CD4-positive, CD25-positive, alpha-beta regulatory T cell (primary cell): ENCODE measurements at regions not wholly inside any gene's neighbourhood (a gene's known extent, or its start where the extent isn't known, plus 50 kb on each side); places are given as distances from the start of the nearest gene placed in this dataset.
A peak's percentile ranks its signal among the peaks of the same experiment; 100 is the strongest.

ENCODE experiments used
- ATAC-seq, 2 donors: fragments of 150-1000 bp; cut with Tn5 transposase; one replicate each; pipeline ENCODE4 v1.10.0; 2021; ENCODE audit warnings: low read depth in 2 of 2, moderate number of reproducible peaks in 2 of 2, moderate library complexity in 1 of 2
- DNase-seq, 3 donors: peaks; one replicate each; pipeline versions ENCODE4 v3.0.0 to v3.0.0-alpha.2; 2012 to 2022; ENCODE audit warnings: mixed read lengths in 1 of 3
- H3K27ac ChIP-seq: one replicate; pipeline ENCODE4 v1.7.0; 2013; ENCODE audit warnings: mild to moderate bottlenecking, low read length; ENCODE audit not compliant: insufficient read depth, poor library complexity, severe bottlenecking
- H3K27me3 ChIP-seq: one replicate; pipeline ENCODE4 v1.7.0; 2013; ENCODE audit warnings: low read length; ENCODE audit not compliant: control insufficient read depth, insufficient read depth
- H3K36me3 ChIP-seq: one replicate; pipeline ENCODE4 v1.7.0; 2013; ENCODE audit warnings: mild to moderate bottlenecking, low read length, moderate library complexity; ENCODE audit not compliant: control insufficient read depth, insufficient read depth
- H3K4me1 ChIP-seq: 2 replicates; pipeline ENCODE4 v1.7.0; 2013; ENCODE audit warnings: mild to moderate bottlenecking, low read length; ENCODE audit not compliant: insufficient read depth, control insufficient read depth, poor library complexity, severe bottlenecking
- H3K4me3 ChIP-seq: one replicate; pipeline ENCODE4 v1.7.0; 2013; ENCODE audit warnings: low read depth, mild to moderate bottlenecking, low read length, moderate library complexity
- H3K9me3 ChIP-seq, 2 experiments: 1 replicate in 1 of 2; 2 replicates in 1 of 2; pipeline ENCODE4 v1.7.0; 2013; ENCODE audit warnings: low read length in 2 of 2, mild to moderate bottlenecking in 1 of 2, moderate library complexity in 1 of 2; ENCODE audit not compliant: control insufficient read depth in 2 of 2
- H3K27ac Mint-ChIP-seq, 3 donors: one replicate each; pipeline ENCODE4 v1.8.0; 2020 to 2022; ENCODE audit warnings: mild to moderate bottlenecking in 3 of 3, mixed read lengths in 3 of 3, moderate library complexity in 2 of 3
- H3K27me3 Mint-ChIP-seq: one replicate; pipeline ENCODE4 v1.8.0; 2022; ENCODE audit warnings: mild to moderate bottlenecking, mixed read lengths
- H3K36me3 Mint-ChIP-seq: one replicate; pipeline ENCODE4 v1.8.0; 2020; ENCODE audit warnings: mixed read lengths
- H3K4me1 Mint-ChIP-seq, 4 donors: one replicate each; pipeline ENCODE4 v1.8.0; 2020 to 2022; ENCODE audit warnings: mixed read lengths in 4 of 4, mild to moderate bottlenecking in 1 of 4
- H3K4me3 Mint-ChIP-seq, 4 donors: one replicate each; pipeline ENCODE4 v1.8.0; 2020 to 2022; ENCODE audit warnings: mild to moderate bottlenecking in 4 of 4, mixed read lengths in 4 of 4, moderate library complexity in 3 of 4
- H3K9me3 Mint-ChIP-seq, 7 donors: one replicate each; pipeline ENCODE4 v1.8.0; 2020 to 2022; ENCODE audit warnings: mixed read lengths in 7 of 7, mild to moderate bottlenecking in 3 of 7, moderate library complexity in 2 of 7

- Histone ChIP-seq H3K9me3 (no peaks in the 10 kb centered on the region), H3K4me1 (no peaks in the 10 kb centered on the region), H3K4me3 (no peak overlapping the region), H3K27ac (no peak overlapping the region), H3K27me3 (no peaks in the 10 kb centered on the region), H3K36me3 (no peaks in the 10 kb centered on the region)
- no peak for DNase-seq
- Mint-ChIP-seq H3K4me1 (peaks cover 2 to 12% (median 7%) of the 10 kb centered on the region in 4 donors), H3K27ac (no peak overlapping the region), H3K9me3 (peaks cover 0 to 7% (median 0%) of the 10 kb centered on the region in 7 donors), H3K36me3 (peaks cover 3% of the 10 kb centered on the region), H3K27me3 (no peaks in the 10 kb centered on the region), H3K4me3 (no peak overlapping the region)
- ATAC-seq: no peak
Measured at GRCh38 chr13:42454749-42455148, 119.2 kb upstream of the TNFSF11 start.

- no peaks in the 10 kb centered on the region for H3K27me3 ChIP-seq
- H3K27ac ChIP-seq: no peak overlapping the region
- Mint-ChIP-seq H3K4me3 (no peak overlapping the region), H3K9me3 (peaks cover 0 to 10% (median 5%) of the 10 kb centered on the region in 7 donors), H3K36me3 (no peaks in the 10 kb centered on the region), H3K27me3 (no peaks in the 10 kb centered on the region), H3K4me1 (peaks cover 0 to 9% (median 1%) of the 10 kb centered on the region in 4 donors), H3K27ac (peak overlapping the region in 1 of 3 donors; percentile 17)
- DNase-seq (no peak), ATAC-seq (no peak)
- no peaks in the 10 kb centered on the region for H3K36me3 ChIP-seq
- no peaks in the 10 kb centered on the region for H3K4me1 ChIP-seq
- H3K4me3 ChIP-seq: no peak overlapping the region
- peaks cover 8% of the 10 kb centered on the region in 2 experiments for H3K9me3 ChIP-seq
Measured at GRCh38 chr13:42458193-42458592, 115.8 kb upstream of the TNFSF11 start.

- peaks cover 0 to 16% (median 4%) of the 10 kb centered on the region in 7 donors for H3K9me3 Mint-ChIP-seq
- H3K27ac ChIP-seq: no peak overlapping the region
- no peaks in the 10 kb centered on the region for H3K36me3 ChIP-seq
- peak overlapping the region; percentile 54 for H3K4me3 ChIP-seq
- H3K4me1 Mint-ChIP-seq: peaks cover 9 to 22% (median 14%) of the 10 kb centered on the region in 4 donors
- peak in 2 of 3 donors; percentile 9 to 15 for DNase-seq
- H3K27ac Mint-ChIP-seq: peak overlapping the region in 2 of 3 donors; percentile 15 to 56
- peaks cover 8% of the 10 kb centered on the region in 2 experiments for H3K9me3 ChIP-seq
- no peak for ATAC-seq
- peak overlapping the region in 2 of 4 donors; percentile 9 to 25 for H3K4me3 Mint-ChIP-seq
- H3K36me3 Mint-ChIP-seq: no peaks in the 10 kb centered on the region
- H3K27me3 Mint-ChIP-seq: no peaks in the 10 kb centered on the region
- H3K27me3 ChIP-seq: no peaks in the 10 kb centered on the region
- peaks cover 13% of the 10 kb centered on the region for H3K4me1 ChIP-seq
Measured at GRCh38 chr13:42466123-42466522, 107.8 kb upstream of the TNFSF11 start.

DNA sequence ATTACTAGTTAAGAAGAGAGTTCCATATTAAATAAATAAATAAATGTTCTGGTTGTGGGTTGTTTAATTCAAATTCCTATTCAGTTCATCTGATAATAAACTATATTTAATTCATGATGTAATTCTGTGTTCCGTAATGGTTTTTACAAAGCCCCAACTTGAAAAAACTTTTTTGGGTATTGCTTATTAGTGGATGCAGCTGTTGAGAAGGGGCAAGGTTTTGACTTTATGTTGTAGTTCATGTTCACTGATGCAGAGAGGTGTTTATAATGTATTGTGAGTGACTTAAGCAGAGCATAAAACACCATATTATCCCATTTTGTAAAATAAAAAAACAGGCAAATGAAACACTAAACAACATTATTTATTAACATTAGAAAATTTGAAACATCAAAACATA lies 107.3 kb upstream of the TNFSF11 start:
- Histone ChIP-seq H3K4me3 (peak overlapping the region; percentile 54), H3K36me3 (no peaks in the 10 kb centered on the region), H3K27me3 (no peaks in the 10 kb centered on the region), H3K27ac (no peak overlapping the region), H3K4me1 (peaks cover 13% of the 10 kb centered on the region), H3K9me3 (peaks cover 5 to 6% of the 10 kb centered on the region in 2 experiments)
- DNase-seq: no peak
- H3K4me1 Mint-ChIP-seq: peaks cover 9 to 22% (median 14%) of the 10 kb centered on the region in 4 donors
- no peaks in the 10 kb centered on the region for H3K27me3 Mint-ChIP-seq
- peak overlapping the region in 1 of 3 donors; percentile 56 for H3K27ac Mint-ChIP-seq
- H3K36me3 Mint-ChIP-seq: no peaks in the 10 kb centered on the region
- H3K4me3 Mint-ChIP-seq: no peak overlapping the region
- ATAC-seq: no peak
- H3K9me3 Mint-ChIP-seq: peaks cover 0 to 13% (median 4%) of the 10 kb centered on the region in 7 donors

GRCh38 chr13:42474954-42475353 lies 99.0 kb upstream of the TNFSF11 start:
- H3K36me3 Mint-ChIP-seq: no peaks in the 10 kb centered on the region
- H3K36me3 ChIP-seq: no peaks in the 10 kb centered on the region
- H3K9me3 Mint-ChIP-seq: peaks cover 0 to 3% (median 0%) of the 10 kb centered on the region in 7 donors
- H3K27me3 Mint-ChIP-seq: no peaks in the 10 kb centered on the region
- H3K27ac ChIP-seq: no peak overlapping the region
- no peak overlapping the region for H3K4me3 Mint-ChIP-seq
- no peaks in the 10 kb centered on the region for H3K27me3 ChIP-seq
- H3K27ac Mint-ChIP-seq: no peak overlapping the region
- ATAC-seq (no peak), DNase-seq (no peak)
- H3K4me1 Mint-ChIP-seq: peaks cover 0 to 6% (median 0%) of the 10 kb centered on the region in 4 donors
- no peaks in the 10 kb centered on the region for H3K4me1 ChIP-seq
- no peak overlapping the region for H3K4me3 ChIP-seq
- H3K9me3 ChIP-seq: no peaks in the 10 kb centered on the region

DNA sequence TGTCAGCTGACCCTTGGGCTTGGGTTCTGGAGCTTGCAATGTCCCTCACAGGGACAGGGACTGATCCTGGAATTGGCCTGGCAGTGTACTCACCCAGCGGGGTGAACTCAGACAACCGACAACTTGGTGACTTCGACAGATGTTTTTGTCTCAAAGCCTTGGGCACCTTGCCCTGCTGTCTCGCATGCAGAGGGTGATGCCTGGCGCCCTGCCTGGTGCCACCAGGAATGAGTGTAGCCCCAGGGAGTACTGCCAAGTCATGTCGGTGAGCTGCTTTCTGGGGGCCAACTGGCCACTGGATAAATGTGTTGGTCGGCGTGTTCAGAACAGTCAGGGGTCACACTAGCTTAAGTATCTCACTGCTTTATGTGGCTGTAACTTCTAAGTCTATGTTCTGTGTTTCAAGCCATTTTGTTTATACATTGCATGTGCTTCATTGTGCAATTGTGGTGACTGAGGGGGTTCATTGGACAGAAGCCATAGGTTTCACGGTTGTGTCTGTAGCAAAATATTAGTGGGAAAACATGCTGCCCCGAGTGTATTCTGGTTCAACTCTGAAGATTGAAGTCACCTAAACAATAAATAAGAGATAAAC lies 96.3 kb upstream of the TNFSF11 start:
- no peak overlapping the region for H3K27ac Mint-ChIP-seq
- no peak overlapping the region for H3K4me3 Mint-ChIP-seq
- Histone ChIP-seq H3K27me3 (no peaks in the 10 kb centered on the region), H3K27ac (no peak overlapping the region), H3K9me3 (no peaks in the 10 kb centered on the region), H3K4me1 (no peaks in the 10 kb centered on the region), H3K36me3 (no peaks in the 10 kb centered on the region), H3K4me3 (no peak overlapping the region)
- no peak for DNase-seq
- H3K9me3 Mint-ChIP-seq: peaks cover 0 to 2% (median 0%) of the 10 kb centered on the region in 7 donors
- no peak for ATAC-seq
- H3K27me3 Mint-ChIP-seq: no peaks in the 10 kb centered on the region
- H3K36me3 Mint-ChIP-seq: no peaks in the 10 kb centered on the region
- peaks cover 0 to 6% (median 0%) of the 10 kb centered on the region in 4 donors for H3K4me1 Mint-ChIP-seq

- no peak overlapping the region for H3K27ac ChIP-seq
- Mint-ChIP-seq H3K9me3 (peaks cover 0 to 2% (median 0%) of the 10 kb centered on the region in 7 donors), H3K27me3 (no peaks in the 10 kb centered on the region), H3K4me3 (no peak overlapping the region), H3K27ac (no peak overlapping the region), H3K36me3 (no peaks in the 10 kb centered on the region), H3K4me1 (peaks cover 0 to 6% (median 0%) of the 10 kb centered on the region in 4 donors)
- no peaks in the 10 kb centered on the region for H3K4me1 ChIP-seq
- no peaks in the 10 kb centered on the region for H3K9me3 ChIP-seq
- no peaks in the 10 kb centered on the region for H3K36me3 ChIP-seq
- ATAC-seq (no peak), DNase-seq (peak in 2 of 3 donors; percentile 9 to 42)
- no peaks in the 10 kb centered on the region for H3K27me3 ChIP-seq
- H3K4me3 ChIP-seq: no peak overlapping the region
Measured at GRCh38 chr13:42478531-42479156, 95.3 kb upstream of the TNFSF11 start.

DNA sequence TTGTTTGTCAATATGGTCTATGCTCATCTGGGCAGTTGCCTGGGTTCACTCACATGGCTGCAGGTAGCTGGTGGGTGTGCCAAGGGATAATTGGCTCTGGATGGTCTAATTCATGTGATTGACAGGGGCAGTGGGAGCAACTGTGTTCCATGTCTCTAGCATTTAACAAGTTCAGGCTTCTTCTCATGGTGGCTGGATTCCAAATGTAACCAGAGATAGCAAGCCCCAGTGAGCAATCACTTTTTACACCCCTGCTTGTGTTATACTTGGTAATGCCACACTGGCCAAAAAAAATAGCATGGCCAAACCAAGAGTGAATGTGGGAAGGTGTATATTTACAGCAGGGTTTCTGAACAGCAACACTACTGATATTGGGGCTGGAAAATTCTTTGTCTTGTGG lies 89.6 kb upstream of the TNFSF11 start:
- no peaks in the 10 kb centered on the region for H3K4me1 Mint-ChIP-seq
- no peak for DNase-seq
- no peak overlapping the region for H3K4me3 ChIP-seq
- H3K36me3 ChIP-seq: no peaks in the 10 kb centered on the region
- no peak overlapping the region for H3K27ac Mint-ChIP-seq
- H3K4me3 Mint-ChIP-seq: no peak overlapping the region
- H3K27me3 Mint-ChIP-seq: no peaks in the 10 kb centered on the region
- no peaks in the 10 kb centered on the region for H3K36me3 Mint-ChIP-seq
- H3K27me3 ChIP-seq: no peaks in the 10 kb centered on the region
- H3K9me3 Mint-ChIP-seq: peaks cover 0 to 1% (median 0%) of the 10 kb centered on the region in 7 donors
- H3K4me1 ChIP-seq: no peaks in the 10 kb centered on the region
- no peak overlapping the region for H3K27ac ChIP-seq
- no peaks in the 10 kb centered on the region for H3K9me3 ChIP-seq
- ATAC-seq: no peak
